CD4-positive, CD25-positive, alpha-beta regulatory T cell (primary cell): ENCODE measurements at regions not wholly inside any gene's neighbourhood (a gene's known extent, or its start where the extent isn't known, plus 50 kb on each side); places are given as distances from the start of the nearest gene placed in this dataset.
A peak's percentile ranks its signal among the peaks of the same experiment; 100 is the strongest.

ENCODE experiments used
- ATAC-seq, 2 donors: fragments of 150-1000 bp; cut with Tn5 transposase; one replicate each; pipeline ENCODE4 v1.10.0; 2021; ENCODE audit warnings: low read depth in 2 of 2, moderate number of reproducible peaks in 2 of 2, moderate library complexity in 1 of 2
- DNase-seq, 3 donors: peaks; one replicate each; pipeline versions ENCODE4 v3.0.0 to v3.0.0-alpha.2; 2012 to 2022; ENCODE audit warnings: mixed read lengths in 1 of 3
- H3K27ac ChIP-seq: one replicate; pipeline ENCODE4 v1.7.0; 2013; ENCODE audit warnings: mild to moderate bottlenecking, low read length; ENCODE audit not compliant: insufficient read depth, poor library complexity, severe bottlenecking
- H3K27me3 ChIP-seq: one replicate; pipeline ENCODE4 v1.7.0; 2013; ENCODE audit warnings: low read length; ENCODE audit not compliant: control insufficient read depth, insufficient read depth
- H3K36me3 ChIP-seq: one replicate; pipeline ENCODE4 v1.7.0; 2013; ENCODE audit warnings: mild to moderate bottlenecking, low read length, moderate library complexity; ENCODE audit not compliant: control insufficient read depth, insufficient read depth
- H3K4me1 ChIP-seq: 2 replicates; pipeline ENCODE4 v1.7.0; 2013; ENCODE audit warnings: mild to moderate bottlenecking, low read length; ENCODE audit not compliant: insufficient read depth, control insufficient read depth, poor library complexity, severe bottlenecking
- H3K4me3 ChIP-seq: one replicate; pipeline ENCODE4 v1.7.0; 2013; ENCODE audit warnings: low read depth, mild to moderate bottlenecking, low read length, moderate library complexity
- H3K9me3 ChIP-seq, 2 experiments: 1 replicate in 1 of 2; 2 replicates in 1 of 2; pipeline ENCODE4 v1.7.0; 2013; ENCODE audit warnings: low read length in 2 of 2, mild to moderate bottlenecking in 1 of 2, moderate library complexity in 1 of 2; ENCODE audit not compliant: control insufficient read depth in 2 of 2
- H3K27ac Mint-ChIP-seq, 3 donors: one replicate each; pipeline ENCODE4 v1.8.0; 2020 to 2022; ENCODE audit warnings: mild to moderate bottlenecking in 3 of 3, mixed read lengths in 3 of 3, moderate library complexity in 2 of 3
- H3K27me3 Mint-ChIP-seq: one replicate; pipeline ENCODE4 v1.8.0; 2022; ENCODE audit warnings: mild to moderate bottlenecking, mixed read lengths
- H3K36me3 Mint-ChIP-seq: one replicate; pipeline ENCODE4 v1.8.0; 2020; ENCODE audit warnings: mixed read lengths
- H3K4me1 Mint-ChIP-seq, 4 donors: one replicate each; pipeline ENCODE4 v1.8.0; 2020 to 2022; ENCODE audit warnings: mixed read lengths in 4 of 4, mild to moderate bottlenecking in 1 of 4
- H3K4me3 Mint-ChIP-seq, 4 donors: one replicate each; pipeline ENCODE4 v1.8.0; 2020 to 2022; ENCODE audit warnings: mild to moderate bottlenecking in 4 of 4, mixed read lengths in 4 of 4, moderate library complexity in 3 of 4
- H3K9me3 Mint-ChIP-seq, 7 donors: one replicate each; pipeline ENCODE4 v1.8.0; 2020 to 2022; ENCODE audit warnings: mixed read lengths in 7 of 7, mild to moderate bottlenecking in 3 of 7, moderate library complexity in 2 of 7

- Mint-ChIP-seq H3K4me1 (no peaks in the 10 kb centered on the region), H3K27me3 (peaks cover 22% of the 10 kb centered on the region), H3K4me3 (no peak overlapping the region), H3K9me3 (peaks cover 0 to 5% (median 1%) of the 10 kb centered on the region in 7 donors), H3K27ac (no peak overlapping the region), H3K36me3 (no peaks in the 10 kb centered on the region)
- H3K4me1 ChIP-seq = no peaks in the 10 kb centered on the region
- H3K9me3 ChIP-seq = no peaks in the 10 kb centered on the region
- H3K36me3 ChIP-seq = no peaks in the 10 kb centered on the region
- no peak overlapping the region for H3K4me3 ChIP-seq
- H3K27ac ChIP-seq = no peak overlapping the region
- peaks cover 4% of the 10 kb centered on the region for H3K27me3 ChIP-seq
- no peak for ATAC-seq
- no peak for DNase-seq
Observed at GRCh38 chr18:2324459-2324858, 246.8 kb downstream of the METTL4 start.

GRCh38 chr18:2325308-2325849 is 245.9 kb downstream of the METTL4 start:
- Mint-ChIP-seq H3K27ac (no peak overlapping the region), H3K36me3 (no peaks in the 10 kb centered on the region), H3K4me1 (no peaks in the 10 kb centered on the region), H3K4me3 (no peak overlapping the region), H3K27me3 (peaks cover 23% of the 10 kb centered on the region), H3K9me3 (peaks cover 0 to 1% (median 0%) of the 10 kb centered on the region in 7 donors)
- Histone ChIP-seq H3K27ac (no peak overlapping the region), H3K36me3 (no peaks in the 10 kb centered on the region), H3K27me3 (peaks cover 4% of the 10 kb centered on the region), H3K4me1 (no peaks in the 10 kb centered on the region), H3K9me3 (no peaks in the 10 kb centered on the region), H3K4me3 (no peak overlapping the region)
- no peak for DNase-seq
- ATAC-seq = no peak

GRCh38 chr18:2325933-2326332 is 245.4 kb downstream of the METTL4 start:
- peaks cover 0 to 1% (median 0%) of the 10 kb centered on the region in 7 donors for H3K9me3 Mint-ChIP-seq
- H3K27ac Mint-ChIP-seq = no peak overlapping the region
- DNase-seq (no peak), ATAC-seq (no peak)
- no peak overlapping the region for H3K4me3 Mint-ChIP-seq
- H3K4me1 ChIP-seq = no peaks in the 10 kb centered on the region
- no peaks in the 10 kb centered on the region for H3K36me3 Mint-ChIP-seq
- H3K27me3 ChIP-seq = peaks cover 4% of the 10 kb centered on the region
- H3K27ac ChIP-seq = no peak overlapping the region
- no peaks in the 10 kb centered on the region for H3K9me3 ChIP-seq
- H3K36me3 ChIP-seq = no peaks in the 10 kb centered on the region
- H3K4me1 Mint-ChIP-seq = no peaks in the 10 kb centered on the region
- no peak overlapping the region for H3K4me3 ChIP-seq
- H3K27me3 Mint-ChIP-seq = peaks cover 23% of the 10 kb centered on the region

GRCh38 chr18:2326999-2327398 is 244.3 kb downstream of the METTL4 start:
- Mint-ChIP-seq H3K4me1 (no peaks in the 10 kb centered on the region), H3K27ac (no peak overlapping the region), H3K4me3 (no peak overlapping the region), H3K27me3 (peaks cover 18% of the 10 kb centered on the region), H3K36me3 (no peaks in the 10 kb centered on the region), H3K9me3 (peaks cover 0 to 1% (median 0%) of the 10 kb centered on the region in 7 donors)
- Histone ChIP-seq H3K36me3 (no peaks in the 10 kb centered on the region), H3K9me3 (no peaks in the 10 kb centered on the region), H3K27me3 (peaks cover 2% of the 10 kb centered on the region), H3K4me1 (no peaks in the 10 kb centered on the region), H3K27ac (no peak overlapping the region), H3K4me3 (no peak overlapping the region)
- DNase-seq = no peak
- ATAC-seq = no peak

GRCh38 chr18:2330764-2331163 is 240.5 kb downstream of the METTL4 start:
- Mint-ChIP-seq H3K36me3 (no peaks in the 10 kb centered on the region), H3K27me3 (peaks cover 31% of the 10 kb centered on the region), H3K4me3 (no peak overlapping the region), H3K4me1 (no peaks in the 10 kb centered on the region), H3K9me3 (no peaks in the 10 kb centered on the region), H3K27ac (no peak overlapping the region)
- ATAC-seq (no peak), DNase-seq (no peak)
- Histone ChIP-seq H3K4me1 (no peaks in the 10 kb centered on the region), H3K27me3 (no peaks in the 10 kb centered on the region), H3K9me3 (no peaks in the 10 kb centered on the region), H3K4me3 (no peak overlapping the region), H3K27ac (no peak overlapping the region), H3K36me3 (no peaks in the 10 kb centered on the region)

- Mint-ChIP-seq H3K9me3 (no peaks in the 10 kb centered on the region), H3K4me1 (no peaks in the 10 kb centered on the region), H3K27me3 (peaks cover 27% of the 10 kb centered on the region), H3K27ac (no peak overlapping the region), H3K4me3 (no peak overlapping the region), H3K36me3 (no peaks in the 10 kb centered on the region)
- H3K4me3 ChIP-seq = no peak overlapping the region
- no peaks in the 10 kb centered on the region for H3K27me3 ChIP-seq
- no peaks in the 10 kb centered on the region for H3K4me1 ChIP-seq
- ATAC-seq (no peak), DNase-seq (no peak)
- no peak overlapping the region for H3K27ac ChIP-seq
- H3K9me3 ChIP-seq = no peaks in the 10 kb centered on the region
- H3K36me3 ChIP-seq = no peaks in the 10 kb centered on the region
Observed at GRCh38 chr18:2331491-2331890, 239.8 kb downstream of the METTL4 start.

GRCh38 chr18:2336690-2337392 is 234.5 kb downstream of the METTL4 start:
- Histone ChIP-seq H3K27ac (no peak overlapping the region), H3K4me1 (no peaks in the 10 kb centered on the region), H3K36me3 (no peaks in the 10 kb centered on the region), H3K4me3 (no peak overlapping the region), H3K27me3 (no peaks in the 10 kb centered on the region), H3K9me3 (no peaks in the 10 kb centered on the region)
- peaks cover 0 to 3% (median 0%) of the 10 kb centered on the region in 7 donors for H3K9me3 Mint-ChIP-seq
- no peak overlapping the region for H3K4me3 Mint-ChIP-seq
- no peaks in the 10 kb centered on the region for H3K36me3 Mint-ChIP-seq
- DNase-seq = no peak
- peaks cover 26% of the 10 kb centered on the region for H3K27me3 Mint-ChIP-seq
- ATAC-seq = no peak
- no peaks in the 10 kb centered on the region for H3K4me1 Mint-ChIP-seq
- no peak overlapping the region for H3K27ac Mint-ChIP-seq

GRCh38 chr18:2337552-2338141 is 233.7 kb downstream of the METTL4 start:
- no peaks in the 10 kb centered on the region for H3K4me1 Mint-ChIP-seq

More at GRCh38 chr18:2337552-2338141, 233.7 kb downstream of the METTL4 start:
- no peaks in the 10 kb centered on the region for H3K36me3 ChIP-seq
- Mint-ChIP-seq H3K27me3 (peaks cover 27% of the 10 kb centered on the region), H3K4me3 (no peak overlapping the region), H3K36me3 (no peaks in the 10 kb centered on the region), H3K9me3 (peaks cover 0 to 3% (median 0%) of the 10 kb centered on the region in 7 donors), H3K27ac (no peak overlapping the region)
- no peaks in the 10 kb centered on the region for H3K4me1 ChIP-seq
- H3K27me3 ChIP-seq = no peaks in the 10 kb centered on the region
- H3K27ac ChIP-seq = no peak overlapping the region
- peak overlapping the region; percentile 11 for H3K4me3 ChIP-seq
- no peaks in the 10 kb centered on the region for H3K9me3 ChIP-seq
- ATAC-seq = peak; percentile 53 to 55
- peak; percentile 12 to 49 (median 32) for DNase-seq
